ENCODE measurements at regions not wholly inside any gene's neighbourhood (a gene's known extent, or its start where the extent isn't known, plus 50 kb on each side); places are given as distances from the start of the nearest gene placed in this dataset.
"Not testable (repeated sequence)": the region's sequence is repeated elsewhere in the genome, so short reads cannot be mapped to it uniquely, and the experiment has no call there.

DNA sequence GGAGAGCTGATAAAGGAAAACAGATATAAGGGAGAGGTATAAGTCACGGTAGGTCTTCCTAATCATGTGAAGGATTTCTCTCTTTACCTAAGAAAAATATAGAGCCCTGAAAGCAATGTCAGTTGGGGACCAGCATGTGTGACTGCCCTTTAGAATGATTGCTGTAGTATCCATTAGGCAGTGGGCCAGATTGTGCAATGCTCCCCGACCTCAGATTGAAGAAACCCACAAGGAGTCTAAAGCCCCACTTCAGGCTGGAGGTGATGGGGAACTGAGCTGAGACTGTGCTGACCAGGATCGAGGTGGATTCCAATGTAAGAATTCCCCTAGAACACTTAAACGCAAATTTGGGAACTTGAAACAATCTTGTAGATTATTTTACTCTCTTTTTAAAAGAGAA, 614.4 kb downstream of the LIG4 start:
- H3K4me3 ChIP-seq: no peak overlapping the region
- H3K4me1 ChIP-seq (ENCODE audit: control insufficient read depth in 1 of 2, low read depth in 2 of 2): no peaks in the 10 kb centered on the region
- H3K9me3 ChIP-seq: no peaks in the 10 kb centered on the region
- no peak for DNase-seq (ENCODE audit: low spot score)
- H3K27me3 ChIP-seq (replicated peaks; ENCODE audit: insufficient read depth): no peaks in the 10 kb centered on the region
- no peaks in the 10 kb centered on the region for H3K36me3 ChIP-seq
- ATAC-seq (ENCODE audit: insufficient number of reproducible peaks, low FRiP score, low read depth): no peak
- no peak overlapping the region for H3K27ac ChIP-seq
- TF ChIP-seq, protein P1, sequence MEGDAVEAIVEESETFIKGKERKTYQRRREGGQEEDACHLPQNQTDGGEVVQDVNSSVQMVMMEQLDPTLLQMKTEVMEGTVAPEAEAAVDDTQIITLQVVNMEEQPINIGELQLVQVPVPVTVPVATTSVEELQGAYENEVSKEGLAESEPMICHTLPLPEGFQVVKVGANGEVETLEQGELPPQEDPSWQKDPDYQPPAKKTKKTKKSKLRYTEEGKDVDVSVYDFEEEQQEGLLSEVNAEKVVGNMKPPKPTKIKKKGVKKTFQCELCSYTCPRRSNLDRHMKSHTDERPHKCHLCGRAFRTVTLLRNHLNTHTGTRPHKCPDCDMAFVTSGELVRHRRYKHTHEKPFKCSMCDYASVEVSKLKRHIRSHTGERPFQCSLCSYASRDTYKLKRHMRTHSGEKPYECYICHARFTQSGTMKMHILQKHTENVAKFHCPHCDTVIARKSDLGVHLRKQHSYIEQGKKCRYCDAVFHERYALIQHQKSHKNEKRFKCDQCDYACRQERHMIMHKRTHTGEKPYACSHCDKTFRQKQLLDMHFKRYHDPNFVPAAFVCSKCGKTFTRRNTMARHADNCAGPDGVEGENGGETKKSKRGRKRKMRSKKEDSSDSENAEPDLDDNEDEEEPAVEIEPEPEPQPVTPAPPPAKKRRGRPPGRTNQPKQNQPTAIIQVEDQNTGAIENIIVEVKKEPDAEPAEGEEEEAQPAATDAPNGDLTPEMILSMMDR (IDR thresholded peaks at IDR 0.05): no peak

DNA sequence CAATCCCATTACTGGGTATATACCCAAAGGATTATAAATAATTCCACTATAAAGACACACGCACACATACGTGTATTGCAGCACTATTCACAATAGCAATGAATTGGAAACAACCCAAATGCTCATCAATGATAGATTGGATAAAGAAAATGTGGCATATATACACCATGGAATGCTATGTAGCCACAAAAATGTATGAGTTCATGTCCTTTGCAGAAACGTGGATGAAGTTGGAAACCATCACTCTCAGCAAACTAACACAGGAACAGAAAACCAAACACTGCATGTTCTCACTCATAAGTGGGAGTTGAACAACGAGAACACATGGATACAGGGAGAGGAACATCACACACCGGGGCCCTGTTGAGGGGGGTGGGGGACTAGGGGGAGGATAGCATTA, 619.0 kb downstream of the LIG4 start:
- not testable (repeated sequence) for H3K27me3 ChIP-seq (replicated peaks; ENCODE audit: insufficient read depth); H3K9me3 ChIP-seq; ATAC-seq (ENCODE audit: insufficient number of reproducible peaks, low FRiP score, low read depth); H3K4me3 ChIP-seq; DNase-seq (ENCODE audit: low spot score); H3K27ac ChIP-seq; H3K36me3 ChIP-seq; H3K4me1 ChIP-seq (ENCODE audit: control insufficient read depth in 1 of 2, low read depth in 2 of 2)

DNA sequence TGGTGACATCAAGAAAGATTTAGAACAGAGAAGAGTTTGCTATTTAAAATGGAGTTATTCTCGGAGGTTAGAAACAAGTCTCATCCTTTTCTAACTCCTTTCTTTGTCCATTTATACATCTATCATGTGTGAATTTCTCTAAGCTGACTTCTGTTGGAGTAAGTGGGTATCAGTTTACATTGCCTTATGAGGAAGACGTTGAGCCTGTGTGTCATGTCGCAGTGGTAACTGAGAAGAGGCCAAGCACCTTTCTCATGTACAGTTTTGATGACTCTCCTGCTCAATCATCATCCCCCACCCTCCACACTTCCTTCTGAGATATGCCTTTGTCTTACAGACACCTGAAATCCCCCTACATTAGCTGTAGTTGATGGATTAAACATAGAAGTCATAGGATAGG, 624.8 kb downstream of the LIG4 start:
- H3K9me3 ChIP-seq: no peaks in the 10 kb centered on the region

DNA sequence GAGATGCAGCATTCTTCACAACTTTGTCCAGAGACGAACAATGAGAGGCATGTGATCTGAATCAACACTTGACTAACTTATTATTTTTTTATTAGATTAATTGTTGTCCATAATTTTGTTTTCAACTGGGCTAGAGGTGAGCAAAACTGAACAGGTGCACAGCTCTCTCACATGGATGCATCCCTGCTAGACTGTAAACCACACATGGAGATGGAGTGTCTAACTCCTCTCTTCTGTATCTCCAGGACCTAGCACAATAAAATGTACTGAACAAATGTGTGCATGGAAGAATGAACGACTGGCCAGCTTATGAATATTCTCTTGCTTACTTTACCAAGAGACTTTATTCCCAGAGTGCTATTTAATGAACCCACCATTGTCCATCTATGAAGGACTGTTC, 627.7 kb downstream of the LIG4 start:
- no peaks in the 10 kb centered on the region for H3K4me1 ChIP-seq (ENCODE audit: control insufficient read depth in 1 of 2, low read depth in 2 of 2)
- H3K27me3 ChIP-seq (replicated peaks; ENCODE audit: insufficient read depth): no peaks in the 10 kb centered on the region
- DNase-seq (ENCODE audit: low spot score) (no peak), ATAC-seq (ENCODE audit: insufficient number of reproducible peaks, low FRiP score, low read depth) (no peak)
- TF ChIP-seq, protein P1 (IDR thresholded peaks at IDR 0.05): no peak
- no peaks in the 10 kb centered on the region for H3K36me3 ChIP-seq
- no peak overlapping the region for H3K27ac ChIP-seq
- H3K9me3 ChIP-seq: no peaks in the 10 kb centered on the region
- no peak overlapping the region for H3K4me3 ChIP-seq

More for the DNA sequence above, 624.8 kb downstream of the LIG4 start:
- no peak for DNase-seq (ENCODE audit: low spot score)
- Histone ChIP-seq H3K4me3 (no peak overlapping the region), H3K36me3 (no peaks in the 10 kb centered on the region), H3K27ac (no peak overlapping the region), H3K27me3 (replicated peaks; ENCODE audit: insufficient read depth) (no peaks in the 10 kb centered on the region), H3K4me1 (ENCODE audit: control insufficient read depth in 1 of 2, low read depth in 2 of 2) (no peaks in the 10 kb centered on the region)
- TF ChIP-seq, protein P1 (IDR thresholded peaks at IDR 0.05): no peak
- ATAC-seq (ENCODE audit: insufficient number of reproducible peaks, low FRiP score, low read depth): no peak

DNA sequence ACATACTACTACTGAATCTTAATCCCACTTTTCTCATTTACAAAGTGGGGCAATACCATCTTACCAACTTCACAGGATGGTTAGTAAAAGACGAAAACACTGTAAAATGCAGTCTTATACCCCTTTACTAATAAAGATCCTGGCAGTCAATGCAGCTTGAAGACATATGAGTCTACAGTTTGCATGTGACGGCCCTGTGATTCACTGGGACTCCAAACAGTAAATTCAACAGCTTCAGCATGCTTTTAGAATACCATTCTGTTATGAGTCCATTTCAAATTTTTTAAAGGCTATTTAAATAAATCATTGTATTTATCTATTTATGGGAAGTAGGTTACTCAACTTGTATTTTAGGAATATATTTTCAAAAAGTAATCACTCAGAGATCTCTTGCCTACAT, 629.1 kb downstream of the LIG4 start:
- Histone ChIP-seq H3K4me3 (no peak overlapping the region), H3K27ac (no peak overlapping the region), H3K36me3 (no peaks in the 10 kb centered on the region), H3K27me3 (replicated peaks; ENCODE audit: insufficient read depth) (no peaks in the 10 kb centered on the region), H3K4me1 (ENCODE audit: control insufficient read depth in 1 of 2, low read depth in 2 of 2) (no peaks in the 10 kb centered on the region), H3K9me3 (no peaks in the 10 kb centered on the region)
- DNase-seq (ENCODE audit: low spot score) (no peak), ATAC-seq (ENCODE audit: insufficient number of reproducible peaks, low FRiP score, low read depth) (no peak)
- TF ChIP-seq, protein P1 (IDR thresholded peaks at IDR 0.05): no peak

DNA sequence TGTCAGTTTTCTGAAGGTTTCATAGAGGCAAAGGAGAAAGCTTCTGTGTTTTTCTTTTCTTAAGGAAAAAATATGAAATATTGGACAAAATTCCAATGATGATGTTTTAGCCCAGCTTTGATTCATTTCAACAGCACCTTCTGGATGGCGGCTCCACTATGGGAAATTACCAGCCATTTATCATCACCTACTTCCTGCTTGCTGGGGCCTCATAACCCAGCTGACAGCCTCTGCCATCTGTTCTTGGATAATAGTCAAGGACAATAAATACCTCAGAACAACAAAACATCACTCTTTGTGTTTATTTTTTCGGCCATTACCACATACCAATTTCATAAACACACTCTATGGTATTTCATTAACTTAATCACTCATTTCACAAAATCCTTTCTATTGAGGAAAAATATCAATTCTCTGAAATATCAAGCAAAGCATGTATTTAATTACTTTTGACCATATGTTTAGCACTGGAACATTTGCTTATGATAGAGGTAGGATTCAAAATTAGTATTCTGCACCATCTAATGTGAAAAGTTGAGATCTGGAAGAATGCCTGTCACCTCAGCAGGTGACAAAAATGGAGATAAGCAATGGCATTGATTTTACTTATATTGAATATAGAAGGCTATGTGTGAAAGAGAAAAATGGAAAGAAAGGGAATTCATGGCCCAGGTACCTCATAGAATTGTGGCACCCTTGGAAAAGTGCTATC, 629.7 kb downstream of the LIG4 start:
- Histone ChIP-seq H3K27me3 (replicated peaks; ENCODE audit: insufficient read depth) (no peaks in the 10 kb centered on the region), H3K4me1 (ENCODE audit: control insufficient read depth in 1 of 2, low read depth in 2 of 2) (no peaks in the 10 kb centered on the region), H3K9me3 (no peaks in the 10 kb centered on the region), H3K4me3 (no peak overlapping the region), H3K36me3 (no peaks in the 10 kb centered on the region), H3K27ac (no peak overlapping the region)
- ATAC-seq (ENCODE audit: insufficient number of reproducible peaks, low FRiP score, low read depth) (no peak), DNase-seq (ENCODE audit: low spot score) (no peak)
- TF ChIP-seq, protein P1 (IDR thresholded peaks at IDR 0.05): no peak
